Peyer's patch (tissue), 4 donors: ENCODE measurements at regions not wholly inside any gene's neighbourhood (a gene's known extent, or its start where the extent isn't known, plus 50 kb on each side); places are given as distances from the start of the nearest gene placed in this dataset.

Source experiments
- CTCF ChIP-seq, 6 experiments: fragments of 450-650 bp in 4 of 6; fragments of 200-600 bp in 2 of 6; sonication (generic) in 1 of 6; IDR thresholded peaks; one replicate each; pipeline ENCODE4 v1.5.1; 2017 to 2019; ENCODE audit warnings: antibody characterized with exemption in 6 of 6, mild to moderate bottlenecking in 3 of 6, moderate library complexity in 1 of 6
- POLR2A ChIP-seq, 2 donors: fragments of 450-650 bp; IDR thresholded peaks; one replicate each; pipeline ENCODE4 v1.5.1; 2017; ENCODE audit warnings: antibody characterized with exemption in 2 of 2, mild to moderate bottlenecking in 2 of 2, moderate library complexity in 2 of 2

- TF ChIP-seq CTCF (IDR thresholded peaks at IDR 0.05): no peak
- no peak for TF ChIP-seq POLR2A (IDR thresholded peaks at IDR 0.05)
Observed at GRCh38 chr7:70893422-70893821, 238.5 kb upstream of the GALNT17 start.
